ENCODE measurements at regions not wholly inside any gene's neighbourhood (a gene's known extent, or its start where the extent isn't known, plus 50 kb on each side); places are given as distances from the start of the nearest gene placed in this dataset.

- no peak overlapping the region for H2BK15ac ChIP-seq (ENCODE audit: low read depth, low read length)
- H4K8ac ChIP-seq (replicated peaks; ENCODE audit: insufficient read length, low read depth, low read length): no peak overlapping the region
- no peak overlapping the region for H3T11ph ChIP-seq (ENCODE audit: low read length)
- Mint-ChIP-seq H3K9me3 (no peaks in the 10 kb centered on the region), H3K27ac (no peak overlapping the region; a peak in 1 of 7 replicates), H3K4me1 (peaks cover 0 to 8% of the 10 kb centered on the region in 2 experiments; a peak in 2 of 4 replicates), H3K27me3 (ENCODE audit: low read depth) (no peaks in the 10 kb centered on the region), H3K4me3 (no peak overlapping the region), H3K36me3 (ENCODE audit: insufficient read depth in 1 of 3, low read depth in 3 of 3) (no peaks in the 10 kb centered on the region)
- no peak overlapping the region for H3K9ac ChIP-seq (ENCODE audit: extremely low read depth, insufficient read length, low read length)
- no peaks in the 10 kb centered on the region for H3K23me2 ChIP-seq (ENCODE audit: insufficient read length, low read depth, low read length, poor library complexity, severe bottlenecking)
- no peak overlapping the region for H4K5ac ChIP-seq (ENCODE audit: insufficient read length, low read depth, low read length)
- H3K9me3 ChIP-seq (ENCODE audit: control insufficient read depth, low read depth, low read length): no peaks in the 10 kb centered on the region
- no peak overlapping the region for H3K4ac ChIP-seq (ENCODE audit: low read depth, low read length)
- no peak overlapping the region for H2BK5ac ChIP-seq (ENCODE audit: insufficient read length, low read length)
- H3K23ac ChIP-seq (ENCODE audit: insufficient read length, low read depth, low read length): no peak overlapping the region
- WGBS (ENCODE audit: extremely low coverage, insufficient read length, low lambda C conversion rate): no CpG with 5 or more reads among the region's 2 CpGs
- no peaks in the 10 kb centered on the region; the same call in 1 of the 2 replicates for H3K4me1 ChIP-seq (ENCODE audit: insufficient read depth, low read length)
- H4K91ac ChIP-seq (ENCODE audit: insufficient read length, low read depth, low read length): no peak overlapping the region
- no peak overlapping the region for H2AK5ac ChIP-seq (ENCODE audit: insufficient read length, low read length)
- TF ChIP-seq CTCF (conservative IDR thresholded peaks at IDR 0.05): no peak
- no peak overlapping the region for H3K14ac ChIP-seq (ENCODE audit: insufficient read depth, low read length)
- H3K27me3 ChIP-seq (ENCODE audit: insufficient read depth, low read length): no peaks in the 10 kb centered on the region
- H4K20me1 ChIP-seq (ENCODE audit: control insufficient read depth, insufficient read depth, insufficient read length): no peaks in the 10 kb centered on the region
- H2BK20ac ChIP-seq (ENCODE audit: low read depth, low read length, poor library complexity, severe bottlenecking): no peak overlapping the region
- no peak overlapping the region for H3K18ac ChIP-seq (ENCODE audit: insufficient read length, low read depth, low read length)
- H2BK120ac ChIP-seq (ENCODE audit: low read depth, low read length, poor library complexity, severe bottlenecking): no peak overlapping the region
- no peak overlapping the region for H2AFZ ChIP-seq (ENCODE audit: low read length)
- no peak overlapping the region for H2BK12ac ChIP-seq (ENCODE audit: insufficient read length, low read depth, low read length)
- H3K4me2 ChIP-seq (ENCODE audit: insufficient read depth, insufficient read length, low read length): no peak overlapping the region
- no peaks in the 10 kb centered on the region for H3K79me1 ChIP-seq (ENCODE audit: insufficient read depth, low read depth, low read length, poor library complexity, severe bottlenecking)
- H3K56ac ChIP-seq (ENCODE audit: insufficient read length, low read depth, low read length): no peak overlapping the region
- no peak for DNase-seq
- H3K27ac ChIP-seq (ENCODE audit: insufficient read length, low read depth, low read length): no peak overlapping the region
- 0 out of 2 replicates have a peak, but pooled peaks cover 1% of the 10 kb centered on the region for H3K79me2 ChIP-seq (ENCODE audit: insufficient read depth, low read length)
These were observed 343.2 kb downstream of the DEPDC1B start for GRCh38 chr5:60356745-60357144.

Data from H9 (cell line).